HEK293 (cell line): ENCODE measurements at regions not wholly inside any gene's neighbourhood (a gene's known extent, or its start where the extent isn't known, plus 50 kb on each side); places are given as distances from the start of the nearest gene placed in this dataset.
A peak's percentile ranks its signal among the peaks of the same experiment; 100 is the strongest.

Source experiments
- CTCF ChIA-PET: fragments of 350-600 bp; formaldehyde crosslinking; extraction: SDS; loops from one replicate; lab custom pipeline; 2021; ENCODE audit warnings: antibody characterized with exemption; lab: Yijun Ruan, JAX
- POLR2A ChIA-PET: fragments of 300-600 bp; formaldehyde crosslinking; extraction: SDS; loops from one replicate; lab custom pipeline; 2020; ENCODE audit warnings: antibody characterized with exemption, inconsistent platforms; lab: Yijun Ruan, JAX
- H3K27ac ChIP-seq: fragments of 200-500 bp; sonication (Bioruptor generic); 2 replicates; pipeline ENCODE4 v1.5.1; 2014; ENCODE audit warnings: low read depth, low read length, control low read depth, inconsistent platforms; ENCODE audit errors: extremely low read depth
- H3K36me3 ChIP-seq, 2 experiments: fragments of 200-500 bp in 1 of 2; sonication (Bioruptor generic) in 1 of 2; 1 replicate in 1 of 2; 2 replicates in 1 of 2; pipeline ENCODE4 v1.5.1; 2014 to 2017; ENCODE audit warnings: inconsistent platforms in 2 of 2, low read length in 2 of 2; ENCODE audit not compliant: control insufficient read depth in 2 of 2, insufficient read depth in 1 of 2
- H3K4me1 ChIP-seq: fragments of 200-500 bp; sonication (Bioruptor generic); 2 replicates; pipeline ENCODE4 v1.5.1; 2014; ENCODE audit warnings: mild to moderate bottlenecking, low read length, inconsistent platforms; ENCODE audit not compliant: control insufficient read depth, insufficient read depth
- H3K4me3 ChIP-seq: 2 replicates; pipeline ENCODE4 v1.5.1; 2011; ENCODE audit warnings: low read depth, mild to moderate bottlenecking, control low read depth, low read length, moderate library complexity
- H3K9me3 ChIP-seq: fragments of 200-500 bp; sonication (Bioruptor generic); 2 replicates; pipeline ENCODE4 v1.5.1; 2014; ENCODE audit warnings: low read depth, low read length, inconsistent platforms; ENCODE audit not compliant: control insufficient read depth, insufficient read depth
- BCL11B ChIP-seq: fragments of 450-650 bp; formaldehyde crosslinking; IDR thresholded peaks from 2 replicates; pipeline ENCODE4 v1.5.1; 2016; ENCODE audit warnings: low read depth, missing biosample characterization, missing genetic modification characterization
- FEZF1 ChIP-seq: fragments of 450-650 bp; formaldehyde crosslinking; IDR thresholded peaks from 2 replicates; pipeline ENCODE4 v1.5.1; 2016; ENCODE audit warnings: missing biosample characterization, missing genetic modification characterization
- HOXD13 ChIP-seq: sonication (generic); formaldehyde crosslinking; IDR thresholded peaks from 2 replicates; pipeline ENCODE4 v1.8.0; 2022; ENCODE audit warnings: missing genetic modification reagents, borderline replicate concordance
- REPIN1 ChIP-seq: fragments of 450-650 bp; formaldehyde crosslinking; IDR thresholded peaks from 2 replicates; pipeline ENCODE4 v1.5.1; 2017; ENCODE audit warnings: missing biosample characterization, missing genetic modification characterization, low read depth
- SALL2 ChIP-seq: fragments of 450-650 bp; formaldehyde crosslinking; IDR thresholded peaks from 2 replicates; pipeline ENCODE4 v1.5.0; 2017; ENCODE audit warnings: missing biosample characterization, mild to moderate bottlenecking, missing genetic modification characterization, borderline replicate concordance
- ZBTB10 ChIP-seq: fragments of 450-650 bp; formaldehyde crosslinking; IDR thresholded peaks from 2 replicates; pipeline ENCODE4 v1.5.1; 2016; ENCODE audit warnings: missing biosample characterization, missing genetic modification characterization
- ZBTB17 ChIP-seq: fragments of 450-650 bp; formaldehyde crosslinking; IDR thresholded peaks from 2 replicates; pipeline ENCODE4 v1.5.1; 2016; ENCODE audit warnings: missing biosample characterization, missing genetic modification characterization
- ZBTB21 ChIP-seq: fragments of 450-650 bp; formaldehyde crosslinking; IDR thresholded peaks from 2 replicates; pipeline ENCODE4 v1.5.1; 2017; ENCODE audit warnings: missing biosample characterization, missing genetic modification characterization
- ZEB2 ChIP-seq: fragments of 450-650 bp; formaldehyde crosslinking; IDR thresholded peaks from 2 replicates; pipeline ENCODE4 v1.5.1; 2016; ENCODE audit warnings: missing biosample characterization, missing genetic modification characterization
- ZFP3 ChIP-seq: fragments of 450-650 bp; formaldehyde crosslinking; IDR thresholded peaks from 2 replicates; pipeline ENCODE4 v1.5.1; 2016; ENCODE audit warnings: low read depth, missing biosample characterization, missing genetic modification characterization
- ZFP37 ChIP-seq: fragments of 450-650 bp; formaldehyde crosslinking; IDR thresholded peaks from 2 replicates; pipeline ENCODE4 v1.5.1; 2016; ENCODE audit warnings: missing biosample characterization, missing genetic modification characterization
- ZNF132 ChIP-seq: fragments of 450-650 bp; formaldehyde crosslinking; IDR thresholded peaks from 2 replicates; pipeline ENCODE4 v1.5.1; 2017; ENCODE audit warnings: missing biosample characterization, missing genetic modification characterization, borderline replicate concordance
- ZNF175 ChIP-seq: fragments of 450-650 bp; formaldehyde crosslinking; IDR thresholded peaks from 2 replicates; pipeline ENCODE4 v1.5.1; 2016; ENCODE audit warnings: missing biosample characterization, missing genetic modification characterization
- ZNF248 ChIP-seq: fragments of 450-650 bp; formaldehyde crosslinking; IDR thresholded peaks from 2 replicates; pipeline ENCODE4 v1.5.1; 2017; ENCODE audit warnings: missing biosample characterization, missing genetic modification characterization
- ZNF274 ChIP-seq, 2 experiments: fragments of 200-500 bp in 1 of 2; fragments of 450-650 bp in 1 of 2; sonication (Bioruptor generic) in 1 of 2; formaldehyde crosslinking in 1 of 2; IDR thresholded peaks; 2 replicates each; pipeline versions ENCODE4 v1.5.1 to v1.6.1; 2014 to 2016; ENCODE audit warnings: borderline replicate concordance in 1 of 2, inconsistent platforms in 1 of 2, low read length in 1 of 2, missing biosample characterization in 1 of 2, missing genetic modification characterization in 1 of 2
- ZNF341 ChIP-seq: fragments of 450-650 bp; formaldehyde crosslinking; IDR thresholded peaks from 2 replicates; pipeline ENCODE4; 2016; ENCODE audit warnings: low read depth, missing biosample characterization, missing genetic modification characterization
- ZNF433 ChIP-seq: fragments of 450-650 bp; formaldehyde crosslinking; IDR thresholded peaks from 2 replicates; pipeline ENCODE4 v1.5.1; 2016; ENCODE audit warnings: missing biosample characterization, missing genetic modification characterization, low read depth
- ZNF473 ChIP-seq: fragments of 450-650 bp; formaldehyde crosslinking; IDR thresholded peaks from 2 replicates; pipeline ENCODE4 v1.5.1; 2017; ENCODE audit warnings: missing biosample characterization, missing genetic modification characterization
- ZNF501 ChIP-seq: fragments of 450-650 bp; formaldehyde crosslinking; IDR thresholded peaks from 2 replicates; pipeline ENCODE4 v1.5.1; 2016; ENCODE audit warnings: missing biosample characterization, missing genetic modification characterization
- ZNF514 ChIP-seq: fragments of 450-650 bp; formaldehyde crosslinking; IDR thresholded peaks from 2 replicates; pipeline ENCODE4 v1.5.1; 2016; ENCODE audit warnings: missing biosample characterization, missing genetic modification characterization
- ZNF521 ChIP-seq: fragments of 450-650 bp; formaldehyde crosslinking; IDR thresholded peaks from 2 replicates; pipeline ENCODE4 v1.5.1; 2017; ENCODE audit warnings: missing biosample characterization, mild to moderate bottlenecking, missing genetic modification characterization
- ZNF548 ChIP-seq: fragments of 450-650 bp; formaldehyde crosslinking; IDR thresholded peaks from 2 replicates; pipeline ENCODE4 v1.5.1; 2016; ENCODE audit warnings: missing biosample characterization, missing genetic modification characterization
- ZNF555 ChIP-seq: fragments of 450-650 bp; formaldehyde crosslinking; conservative IDR thresholded peaks from 2 replicates; pipeline ENCODE4 v1.5.1; 2017; ENCODE audit warnings: missing biosample characterization, mild to moderate bottlenecking, missing genetic modification characterization, inconsistent platforms
- ZNF610 ChIP-seq: fragments of 450-650 bp; formaldehyde crosslinking; IDR thresholded peaks from 2 replicates; pipeline ENCODE4 v1.5.1; 2016; ENCODE audit warnings: missing biosample characterization, missing genetic modification characterization, borderline replicate concordance
- ZNF664 ChIP-seq: fragments of 450-650 bp; formaldehyde crosslinking; IDR thresholded peaks from 2 replicates; pipeline ENCODE4 v1.5.1; 2016; ENCODE audit warnings: missing biosample characterization, missing genetic modification characterization
- TF ChIP-seq, protein P1 (sequence below): fragments of 450-650 bp; formaldehyde crosslinking; IDR thresholded peaks from 2 replicates; pipeline ENCODE4 v1.5.1; 2016; ENCODE audit warnings: missing biosample characterization, missing genetic modification characterization
- TF ChIP-seq, protein P2 (sequence below): fragments of 450-650 bp; formaldehyde crosslinking; IDR thresholded peaks from 2 replicates; pipeline ENCODE4 v1.5.1; 2016; ENCODE audit warnings: missing biosample characterization, missing genetic modification characterization

- no peak for TF ChIP-seq ZNF610 (tag by site-specific recombination)
- TF ChIP-seq HOXD13 = no peak
- TF ChIP-seq ZEB2 (tag by site-specific recombination) = no peak
- TF ChIP-seq, protein P1, sequence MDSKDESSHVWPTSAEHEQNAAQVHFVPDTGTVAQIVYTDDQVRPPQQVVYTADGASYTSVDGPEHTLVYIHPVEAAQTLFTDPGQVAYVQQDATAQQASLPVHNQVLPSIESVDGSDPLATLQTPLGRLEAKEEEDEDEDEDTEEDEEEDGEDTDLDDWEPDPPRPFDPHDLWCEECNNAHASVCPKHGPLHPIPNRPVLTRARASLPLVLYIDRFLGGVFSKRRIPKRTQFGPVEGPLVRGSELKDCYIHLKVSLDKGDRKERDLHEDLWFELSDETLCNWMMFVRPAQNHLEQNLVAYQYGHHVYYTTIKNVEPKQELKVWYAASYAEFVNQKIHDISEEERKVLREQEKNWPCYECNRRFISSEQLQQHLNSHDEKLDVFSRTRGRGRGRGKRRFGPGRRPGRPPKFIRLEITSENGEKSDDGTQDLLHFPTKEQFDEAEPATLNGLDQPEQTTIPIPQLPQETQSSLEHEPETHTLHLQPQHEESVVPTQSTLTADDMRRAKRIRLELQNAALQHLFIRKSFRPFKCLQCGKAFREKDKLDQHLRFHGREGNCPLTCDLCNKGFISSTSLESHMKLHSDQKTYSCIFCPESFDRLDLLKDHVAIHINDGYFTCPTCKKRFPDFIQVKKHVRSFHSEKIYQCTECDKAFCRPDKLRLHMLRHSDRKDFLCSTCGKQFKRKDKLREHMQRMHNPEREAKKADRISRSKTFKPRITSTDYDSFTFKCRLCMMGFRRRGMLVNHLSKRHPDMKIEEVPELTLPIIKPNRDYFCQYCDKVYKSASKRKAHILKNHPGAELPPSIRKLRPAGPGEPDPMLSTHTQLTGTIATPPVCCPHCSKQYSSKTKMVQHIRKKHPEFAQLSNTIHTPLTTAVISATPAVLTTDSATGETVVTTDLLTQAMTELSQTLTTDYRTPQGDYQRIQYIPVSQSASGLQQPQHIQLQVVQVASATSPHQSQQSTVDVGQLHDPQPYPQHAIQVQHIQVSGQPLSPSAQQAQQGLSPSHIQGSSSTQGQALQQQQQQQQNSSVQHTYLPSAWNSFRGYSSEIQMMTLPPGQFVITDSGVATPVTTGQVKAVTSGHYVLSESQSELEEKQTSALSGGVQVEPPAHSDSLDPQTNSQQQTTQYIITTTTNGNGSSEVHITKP (tag by site-specific recombination) = 0 out of 2 replicates have a peak, but pooled peaks have one; percentile 22
- no peak for TF ChIP-seq REPIN1 (tag by site-specific recombination)
- no peak for TF ChIP-seq ZFP3
- peak; percentile 39; the same call in 1 of the 2 replicates for TF ChIP-seq ZBTB21 (tag by site-specific recombination)
- TF ChIP-seq ZNF548 = no peak
- no peak for TF ChIP-seq BCL11B (tag by site-specific recombination)
- no peak for TF ChIP-seq ZNF521 (tag by site-specific recombination)
- no peak for TF ChIP-seq ZNF341 (tag by site-specific recombination)
These were observed 224.3 kb downstream of the ANAPC1 start (continued) for GRCh38 chr2:111659361-111660333.

DNA sequence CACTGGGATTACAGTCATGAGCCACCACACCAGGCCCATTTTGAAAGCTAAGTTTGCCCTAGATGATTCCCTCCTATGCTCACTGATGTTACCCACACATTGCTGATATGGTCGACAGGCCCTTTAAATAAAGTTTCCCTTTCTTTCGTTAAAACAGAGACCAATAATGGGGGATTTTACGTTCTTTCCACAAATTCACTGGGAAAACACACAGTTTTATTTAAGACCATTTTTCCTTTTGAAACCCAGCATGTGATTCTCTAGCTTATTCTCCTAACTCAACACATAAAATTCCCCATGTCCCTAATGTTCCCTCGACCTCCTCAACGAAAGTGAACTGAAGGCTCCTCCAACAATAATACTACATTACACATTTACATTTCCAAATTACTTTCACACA, 223.2 kb downstream of the ANAPC1 start:
- ChIA-PET CTCF (interaction anchor here (0.6 to 0.8 kb wide), 2 partner anchors 38 to 63 kb away, joined by 3 read pairs; no protein-coding TSS in a partner anchor), POLR2A (no interaction called here)
- no peaks in the 10 kb centered on the region for H3K9me3 ChIP-seq
- no peak overlapping the region for H3K4me3 ChIP-seq
- no peak overlapping the region for H3K27ac ChIP-seq
- no peaks in the 10 kb centered on the region for H3K4me1 ChIP-seq
- H3K36me3 ChIP-seq = no peaks in the 10 kb centered on the region
- TF ChIP-seq ZBTB10 (tag by site-specific recombination) = no peak
- TF ChIP-seq ZNF274 (IDR thresholded peaks at IDR 0.05; ENCODE audit: low read length) = no peak
- TF ChIP-seq ZNF274 (tag by site-specific recombination; IDR thresholded peaks at IDR 0.05; ENCODE audit: borderline replicate concordance) = no peak
- no peak for TF ChIP-seq ZNF175
- TF ChIP-seq ZBTB17 (tag by site-specific recombination) = no peak
- TF ChIP-seq ZNF555 (tag by site-specific recombination) = no peak
- no peak for TF ChIP-seq ZNF473 (tag by site-specific recombination)
- TF ChIP-seq ZNF664 = no peak
- TF ChIP-seq ZFP37 (tag by site-specific recombination) = no peak
- TF ChIP-seq ZNF514 (tag by site-specific recombination) = no peak
- no peak for TF ChIP-seq ZNF501
- no peak for TF ChIP-seq ZNF132 (tag by site-specific recombination)
- no peak for TF ChIP-seq ZNF248 (tag by site-specific recombination)
- no peak for TF ChIP-seq SALL2 (tag by site-specific recombination)
- no peak for TF ChIP-seq ZNF433
- TF ChIP-seq, protein P2, sequence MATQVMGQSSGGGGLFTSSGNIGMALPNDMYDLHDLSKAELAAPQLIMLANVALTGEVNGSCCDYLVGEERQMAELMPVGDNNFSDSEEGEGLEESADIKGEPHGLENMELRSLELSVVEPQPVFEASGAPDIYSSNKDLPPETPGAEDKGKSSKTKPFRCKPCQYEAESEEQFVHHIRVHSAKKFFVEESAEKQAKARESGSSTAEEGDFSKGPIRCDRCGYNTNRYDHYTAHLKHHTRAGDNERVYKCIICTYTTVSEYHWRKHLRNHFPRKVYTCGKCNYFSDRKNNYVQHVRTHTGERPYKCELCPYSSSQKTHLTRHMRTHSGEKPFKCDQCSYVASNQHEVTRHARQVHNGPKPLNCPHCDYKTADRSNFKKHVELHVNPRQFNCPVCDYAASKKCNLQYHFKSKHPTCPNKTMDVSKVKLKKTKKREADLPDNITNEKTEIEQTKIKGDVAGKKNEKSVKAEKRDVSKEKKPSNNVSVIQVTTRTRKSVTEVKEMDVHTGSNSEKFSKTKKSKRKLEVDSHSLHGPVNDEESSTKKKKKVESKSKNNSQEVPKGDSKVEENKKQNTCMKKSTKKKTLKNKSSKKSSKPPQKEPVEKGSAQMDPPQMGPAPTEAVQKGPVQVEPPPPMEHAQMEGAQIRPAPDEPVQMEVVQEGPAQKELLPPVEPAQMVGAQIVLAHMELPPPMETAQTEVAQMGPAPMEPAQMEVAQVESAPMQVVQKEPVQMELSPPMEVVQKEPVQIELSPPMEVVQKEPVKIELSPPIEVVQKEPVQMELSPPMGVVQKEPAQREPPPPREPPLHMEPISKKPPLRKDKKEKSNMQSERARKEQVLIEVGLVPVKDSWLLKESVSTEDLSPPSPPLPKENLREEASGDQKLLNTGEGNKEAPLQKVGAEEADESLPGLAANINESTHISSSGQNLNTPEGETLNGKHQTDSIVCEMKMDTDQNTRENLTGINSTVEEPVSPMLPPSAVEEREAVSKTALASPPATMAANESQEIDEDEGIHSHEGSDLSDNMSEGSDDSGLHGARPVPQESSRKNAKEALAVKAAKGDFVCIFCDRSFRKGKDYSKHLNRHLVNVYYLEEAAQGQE (tag by site-specific recombination) = no peak
- TF ChIP-seq FEZF1 = no peak
